DOHH2 (cell line): ENCODE measurements at regions not wholly inside any gene's neighbourhood (a gene's known extent, or its start where the extent isn't known, plus 50 kb on each side); places are given as distances from the start of the nearest gene placed in this dataset.

Experiments
- EZH2phosphoT487 ChIP-seq: fragments of 200-600 bp; sonication (generic); IDR thresholded peaks from 2 replicates; pipeline ENCODE4 v1.6.1; 2017; ENCODE audit warnings: borderline replicate concordance, mild to moderate bottlenecking, antibody characterized with exemption, low read length, moderate library complexity, mixed read lengths
- TF ChIP-seq, protein P1 (sequence below): fragments of 200-600 bp; sonication (generic); IDR thresholded peaks from one replicate; pipeline ENCODE4 v1.5.1; 2014; ENCODE audit warnings: antibody characterized with exemption, mild to moderate bottlenecking, low read depth, low read length; ENCODE audit not compliant: poor library complexity, severe bottlenecking

DNA sequence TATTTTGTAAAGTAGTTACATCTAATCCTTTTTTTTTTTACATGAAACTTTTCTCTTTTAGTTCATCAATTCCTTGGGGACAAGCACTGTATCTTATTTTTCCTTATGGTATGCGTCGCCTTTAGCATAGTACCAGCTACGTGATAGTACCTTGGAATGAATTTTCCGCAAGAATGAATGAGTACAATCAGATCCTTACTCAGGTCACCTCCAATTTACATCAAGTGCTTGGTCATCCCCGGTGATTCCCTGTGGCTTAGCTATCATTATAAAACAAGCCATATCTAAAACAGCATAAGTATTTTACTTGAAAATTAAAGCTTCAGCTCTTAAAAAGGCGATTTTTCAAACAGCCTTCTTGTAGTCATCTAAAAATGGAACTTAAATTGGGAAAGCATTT, 680.4 kb upstream of the MAP3K7 start:
- TF ChIP-seq, protein P1, sequence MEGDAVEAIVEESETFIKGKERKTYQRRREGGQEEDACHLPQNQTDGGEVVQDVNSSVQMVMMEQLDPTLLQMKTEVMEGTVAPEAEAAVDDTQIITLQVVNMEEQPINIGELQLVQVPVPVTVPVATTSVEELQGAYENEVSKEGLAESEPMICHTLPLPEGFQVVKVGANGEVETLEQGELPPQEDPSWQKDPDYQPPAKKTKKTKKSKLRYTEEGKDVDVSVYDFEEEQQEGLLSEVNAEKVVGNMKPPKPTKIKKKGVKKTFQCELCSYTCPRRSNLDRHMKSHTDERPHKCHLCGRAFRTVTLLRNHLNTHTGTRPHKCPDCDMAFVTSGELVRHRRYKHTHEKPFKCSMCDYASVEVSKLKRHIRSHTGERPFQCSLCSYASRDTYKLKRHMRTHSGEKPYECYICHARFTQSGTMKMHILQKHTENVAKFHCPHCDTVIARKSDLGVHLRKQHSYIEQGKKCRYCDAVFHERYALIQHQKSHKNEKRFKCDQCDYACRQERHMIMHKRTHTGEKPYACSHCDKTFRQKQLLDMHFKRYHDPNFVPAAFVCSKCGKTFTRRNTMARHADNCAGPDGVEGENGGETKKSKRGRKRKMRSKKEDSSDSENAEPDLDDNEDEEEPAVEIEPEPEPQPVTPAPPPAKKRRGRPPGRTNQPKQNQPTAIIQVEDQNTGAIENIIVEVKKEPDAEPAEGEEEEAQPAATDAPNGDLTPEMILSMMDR = no peak
- no peak for TF ChIP-seq EZH2phosphoT487
